GM18868 (cell line): ENCODE measurements at regions not wholly inside any gene's neighbourhood (a gene's known extent, or its start where the extent isn't known, plus 50 kb on each side); places are given as distances from the start of the nearest gene placed in this dataset.

Experiments used
- ATAC-seq: cut with Tn5 transposase; IDR thresholded peaks from one replicate; pipeline ENCODE4 v1.9.1; 2021; ENCODE audit warnings: mild to moderate bottlenecking, moderate library complexity; ENCODE audit not compliant: unreplicated experiment

DNA sequence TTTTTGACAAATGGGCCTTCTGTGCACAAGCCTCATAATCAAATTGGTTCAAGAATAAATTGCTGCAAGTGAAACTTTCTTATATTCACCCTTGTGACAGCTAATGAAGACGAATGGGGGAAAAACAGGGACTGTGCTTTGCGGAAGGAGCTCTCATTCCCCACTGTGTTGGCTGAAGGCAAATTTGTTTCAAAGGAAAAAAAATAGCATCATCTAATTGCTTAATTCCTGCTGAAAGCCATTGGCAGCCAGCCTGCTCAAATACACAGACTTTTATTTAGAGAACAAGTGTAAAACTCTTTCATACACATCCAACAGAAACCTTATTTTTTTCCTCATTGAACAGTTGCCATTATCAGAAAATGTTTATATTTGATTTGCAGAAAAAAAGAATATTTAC is 172.3 kb downstream of the ARL6IP6 start:
- ATAC-seq: no peak

DNA sequence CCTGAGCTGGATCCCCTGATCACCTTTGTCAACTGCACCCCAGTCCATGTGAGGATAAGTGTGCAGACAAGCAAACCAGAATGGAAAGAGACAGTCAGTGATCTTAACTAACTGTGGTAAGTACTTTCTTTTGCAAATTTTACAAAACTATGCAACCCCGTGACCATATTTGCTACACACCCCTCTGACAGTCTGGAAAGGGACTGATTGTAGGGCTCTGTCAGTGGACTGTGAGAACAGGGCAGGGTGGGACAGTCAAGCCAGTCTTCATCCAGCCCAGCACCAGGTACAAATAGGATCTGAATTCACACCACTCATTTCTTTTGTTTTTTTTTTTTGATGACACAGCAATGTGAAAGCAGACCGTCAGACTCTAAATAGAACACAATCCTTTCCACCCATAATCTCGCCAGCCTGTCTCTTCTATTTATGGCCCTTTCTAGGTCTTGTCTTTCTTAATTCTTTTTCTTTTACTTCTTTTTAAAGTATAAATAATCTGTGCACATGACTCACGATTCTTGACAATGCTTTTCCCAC is 165.6 kb downstream of the ARL6IP6 start:
- ATAC-seq: no peak

DNA sequence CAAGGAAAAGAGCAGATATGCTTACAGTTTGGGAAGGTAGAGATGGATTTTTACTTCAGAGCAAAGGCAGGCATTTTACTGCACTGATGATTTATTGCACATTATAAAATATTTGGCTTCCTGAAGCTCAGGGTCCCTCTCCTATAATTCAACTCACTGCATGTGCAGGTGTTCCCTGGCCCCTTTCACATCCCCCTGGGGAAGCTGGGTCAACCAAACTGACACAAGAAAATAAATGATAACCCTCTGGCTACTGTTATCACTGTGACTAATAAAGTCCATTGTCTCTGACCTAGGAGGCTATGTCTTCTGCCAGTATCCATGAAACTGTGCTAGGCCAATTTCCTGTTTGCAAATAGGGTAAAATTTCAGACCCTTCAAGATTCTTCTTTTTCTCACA is 163.1 kb downstream of the ARL6IP6 start:
- no peak for ATAC-seq

DNA sequence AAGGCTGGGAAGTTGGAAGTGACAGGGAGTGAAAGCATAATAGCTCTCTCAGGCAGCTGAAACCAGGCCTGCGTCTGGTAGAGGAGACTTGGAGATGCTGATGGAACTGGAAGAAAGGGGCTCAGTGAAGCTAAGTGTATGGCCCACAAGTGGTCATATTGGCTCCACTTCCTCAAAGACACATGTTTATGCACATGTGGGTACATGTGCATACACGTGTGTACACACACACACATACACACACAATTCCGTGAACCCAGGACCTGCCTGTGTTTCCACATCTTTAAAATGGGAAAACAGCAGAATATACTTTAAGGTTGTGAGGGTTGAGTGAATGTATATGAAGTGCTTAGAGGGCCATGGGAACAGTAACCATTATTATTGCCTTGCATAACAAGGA is 160.9 kb downstream of the ARL6IP6 start:
- no peak for ATAC-seq

DNA sequence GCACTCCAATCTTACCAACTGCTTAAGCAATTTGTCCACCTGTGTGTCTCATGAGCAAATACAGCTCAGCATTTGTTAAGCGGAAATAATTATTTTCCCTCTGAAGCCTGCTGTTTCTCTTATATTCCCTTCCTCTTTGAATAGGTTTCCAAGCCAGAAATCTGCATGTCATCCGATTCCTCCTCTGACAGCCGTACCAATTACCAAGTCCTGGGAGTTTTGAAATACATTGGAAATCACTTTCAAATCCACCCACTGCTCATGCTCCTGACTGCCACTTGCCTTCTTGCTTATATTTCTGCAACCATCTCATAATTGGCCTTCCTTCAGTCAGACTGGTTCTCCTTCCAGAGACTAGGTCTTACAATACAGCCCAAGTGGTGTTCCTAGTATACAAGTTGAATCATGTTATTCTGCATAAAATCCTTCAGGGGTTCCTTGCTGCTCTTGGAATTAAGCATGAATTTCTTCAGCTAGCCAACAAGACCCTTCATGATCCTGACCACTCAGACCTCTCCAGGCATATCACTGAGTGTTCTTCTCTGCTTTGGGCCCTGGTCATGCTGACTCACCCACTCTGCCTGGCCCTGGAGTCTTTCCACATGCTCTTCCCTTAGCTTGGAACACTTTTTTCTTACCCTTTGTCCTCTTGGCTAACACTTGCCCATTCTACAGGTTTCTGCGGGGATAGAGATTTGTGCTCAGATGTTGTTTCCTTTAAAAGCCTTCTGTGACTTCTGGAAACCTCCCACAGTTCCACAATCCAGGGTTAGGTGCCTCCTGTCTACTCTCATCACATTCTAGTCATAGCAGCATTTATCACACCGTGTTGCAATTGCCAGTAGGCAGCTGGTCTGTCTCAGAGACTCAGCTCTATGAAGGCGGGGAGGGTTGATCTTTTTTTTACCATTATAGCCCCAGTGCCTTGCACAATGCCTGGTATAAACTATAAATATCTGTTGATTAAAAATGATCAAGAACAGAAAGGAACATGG is 157.6 kb downstream of the ARL6IP6 start:
- ATAC-seq: no peak

DNA sequence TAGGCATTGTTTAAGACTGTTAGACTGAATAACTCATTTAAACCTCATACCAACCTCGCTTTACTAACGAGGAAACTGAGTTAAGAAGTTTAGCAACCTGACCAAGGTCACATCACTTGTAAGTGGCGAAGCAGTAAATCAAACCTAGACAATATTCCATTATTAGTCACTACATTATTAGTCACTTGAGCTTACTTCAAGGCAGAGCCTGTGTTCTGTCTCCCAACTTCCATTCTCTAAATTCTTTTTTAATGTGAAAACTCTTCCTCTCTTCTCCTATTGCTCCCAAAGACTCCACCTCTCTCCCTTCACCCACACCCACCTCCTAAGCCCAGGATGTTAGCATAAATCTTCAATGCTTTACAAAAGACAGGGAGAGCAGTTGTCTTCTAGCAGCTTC is 156.5 kb downstream of the ARL6IP6 start:
- ATAC-seq: no peak

DNA sequence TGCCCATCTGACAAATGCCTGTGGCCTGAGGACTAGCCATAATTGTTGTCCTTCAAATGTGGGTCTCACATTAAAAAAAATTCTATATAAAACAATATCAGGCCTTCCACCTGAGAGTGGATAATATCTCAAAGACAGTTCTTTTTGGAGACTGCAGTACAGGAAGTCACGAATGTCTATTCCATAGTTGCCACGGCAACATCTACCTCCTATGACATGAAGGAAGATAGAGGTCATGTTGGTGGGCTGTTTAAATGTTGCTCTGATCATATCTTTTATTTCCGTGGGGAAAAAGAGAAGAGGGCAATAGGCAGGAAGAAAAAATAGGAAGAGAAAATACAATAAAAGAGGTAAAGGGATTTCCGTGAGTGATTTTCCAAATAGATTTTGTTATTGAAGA is 151.8 kb downstream of the ARL6IP6 start:
- no peak for ATAC-seq

DNA sequence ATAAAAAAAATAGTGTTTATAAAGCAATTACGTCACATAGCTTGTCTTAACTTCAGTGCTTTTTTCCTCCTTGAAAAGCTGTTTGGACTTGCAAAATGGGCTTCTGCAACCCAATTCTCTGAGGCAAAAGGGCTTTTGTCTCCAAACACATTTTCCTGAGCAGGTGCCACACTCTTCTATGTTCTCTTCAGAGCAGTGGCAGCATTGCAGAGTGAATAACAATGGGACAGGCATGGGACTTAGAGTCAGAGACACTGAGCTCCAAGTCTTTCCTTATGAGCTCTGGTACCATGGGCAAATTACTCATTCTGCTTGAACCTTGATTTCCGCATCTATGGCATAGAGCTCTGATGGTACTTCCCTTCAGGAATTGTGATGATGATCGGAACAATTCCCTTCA is 149.0 kb downstream of the ARL6IP6 start:
- ATAC-seq: no peak

DNA sequence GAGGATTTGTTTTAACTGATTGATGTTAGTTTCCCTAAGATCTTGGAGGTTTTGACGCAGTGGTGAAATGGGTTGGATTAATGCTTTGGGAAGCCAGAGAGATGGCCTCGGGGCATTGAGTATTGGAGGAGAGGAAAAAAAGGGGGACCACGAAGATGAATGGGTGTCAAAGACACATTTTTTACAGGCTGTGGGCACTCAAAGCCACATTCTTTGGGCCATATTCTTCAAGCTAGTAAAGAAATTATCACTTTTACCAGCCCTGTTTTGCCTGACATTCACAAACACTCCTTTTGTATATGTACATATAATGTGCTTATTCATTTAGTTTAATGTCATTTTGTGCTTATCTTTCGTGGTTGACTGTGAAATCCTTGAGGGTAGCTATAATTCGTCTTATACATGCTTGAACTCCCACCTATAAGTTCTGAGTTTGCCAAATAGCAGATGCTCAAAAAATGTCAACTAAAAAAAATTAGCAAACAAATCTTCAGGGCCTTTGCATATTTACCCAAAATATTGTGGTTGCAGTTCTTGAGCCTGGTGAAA is 146.3 kb downstream of the ARL6IP6 start:
- no peak for ATAC-seq

DNA sequence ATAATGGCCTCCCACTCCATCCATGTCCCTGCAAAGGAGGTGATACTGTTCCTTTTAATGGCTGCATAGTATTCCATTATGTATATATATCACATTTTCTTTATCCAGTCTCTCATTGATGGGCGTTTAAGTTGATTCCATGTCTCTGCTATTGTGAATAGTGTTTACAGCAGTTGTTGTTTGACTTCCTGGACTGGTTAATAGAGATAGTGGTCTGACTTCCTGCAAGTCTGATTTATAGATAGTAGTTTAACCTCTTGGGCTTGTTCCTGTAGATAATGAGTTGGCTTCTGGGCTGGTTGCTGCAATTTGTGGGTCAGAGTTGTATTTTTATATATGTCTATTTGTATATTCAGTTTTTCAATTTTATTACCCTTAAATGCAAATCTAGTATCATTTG is 145.4 kb downstream of the ARL6IP6 start:
- no peak for ATAC-seq

DNA sequence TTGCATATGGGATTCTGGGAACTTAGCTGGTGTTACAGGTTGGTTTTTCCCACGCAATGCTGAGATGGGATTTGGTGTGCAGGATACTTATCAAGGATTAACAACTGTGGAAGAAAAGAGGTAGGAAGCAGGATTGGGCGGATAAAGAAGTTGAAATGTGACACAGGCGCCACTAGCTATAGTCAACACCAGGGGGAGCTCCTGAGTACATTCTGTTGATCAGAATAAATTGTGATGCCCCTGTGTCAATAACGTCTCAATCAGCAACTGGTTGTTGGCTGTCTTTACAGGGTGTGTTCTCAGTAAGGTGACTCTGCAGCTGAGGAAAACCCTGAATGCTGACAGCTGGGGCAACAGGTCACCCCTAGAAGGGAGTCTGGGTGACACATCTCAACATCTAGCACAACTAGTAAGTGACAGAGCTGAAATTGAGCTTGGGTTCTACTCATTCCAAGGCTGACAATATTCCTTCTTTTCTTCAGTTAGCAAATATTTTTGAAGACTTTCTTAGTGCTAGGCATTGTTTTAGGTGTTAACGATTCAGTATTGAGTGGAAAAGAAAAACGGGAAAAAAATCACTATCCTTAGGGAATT is 143.0 kb downstream of the ARL6IP6 start:
- peak; percentile 75 for ATAC-seq

DNA sequence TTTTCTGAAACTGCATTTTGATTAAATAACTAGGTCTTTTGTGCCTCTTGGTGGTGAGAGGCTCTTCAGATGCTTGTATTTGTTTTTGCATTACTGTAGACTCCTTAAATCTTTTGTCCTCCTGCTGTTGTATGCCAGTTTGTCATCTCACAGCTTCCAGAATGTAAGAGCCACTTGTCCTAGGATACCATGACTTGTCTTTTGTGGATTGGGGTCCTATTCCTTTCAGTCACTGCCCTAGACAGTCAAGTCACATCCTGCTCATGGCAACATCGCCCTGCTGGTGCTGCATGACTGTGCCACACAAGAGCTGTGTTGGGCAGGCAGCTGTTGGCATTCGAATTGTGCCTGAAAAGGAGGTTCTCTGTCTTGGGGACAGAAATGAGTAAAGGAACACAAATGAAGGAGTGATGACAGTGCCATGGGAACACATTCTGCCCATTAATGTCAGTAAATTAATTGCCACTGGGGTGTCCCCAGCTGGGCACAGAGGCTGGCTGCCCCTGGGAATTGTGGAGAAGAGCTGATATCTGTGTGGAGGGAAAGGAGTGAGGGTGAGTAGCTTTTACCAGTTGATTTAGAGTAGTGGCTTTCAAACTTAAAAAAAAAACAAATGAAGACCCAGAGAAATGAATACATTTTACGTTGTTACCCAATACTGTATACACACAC is 140.3 kb downstream of the ARL6IP6 start:
- no peak for ATAC-seq

DNA sequence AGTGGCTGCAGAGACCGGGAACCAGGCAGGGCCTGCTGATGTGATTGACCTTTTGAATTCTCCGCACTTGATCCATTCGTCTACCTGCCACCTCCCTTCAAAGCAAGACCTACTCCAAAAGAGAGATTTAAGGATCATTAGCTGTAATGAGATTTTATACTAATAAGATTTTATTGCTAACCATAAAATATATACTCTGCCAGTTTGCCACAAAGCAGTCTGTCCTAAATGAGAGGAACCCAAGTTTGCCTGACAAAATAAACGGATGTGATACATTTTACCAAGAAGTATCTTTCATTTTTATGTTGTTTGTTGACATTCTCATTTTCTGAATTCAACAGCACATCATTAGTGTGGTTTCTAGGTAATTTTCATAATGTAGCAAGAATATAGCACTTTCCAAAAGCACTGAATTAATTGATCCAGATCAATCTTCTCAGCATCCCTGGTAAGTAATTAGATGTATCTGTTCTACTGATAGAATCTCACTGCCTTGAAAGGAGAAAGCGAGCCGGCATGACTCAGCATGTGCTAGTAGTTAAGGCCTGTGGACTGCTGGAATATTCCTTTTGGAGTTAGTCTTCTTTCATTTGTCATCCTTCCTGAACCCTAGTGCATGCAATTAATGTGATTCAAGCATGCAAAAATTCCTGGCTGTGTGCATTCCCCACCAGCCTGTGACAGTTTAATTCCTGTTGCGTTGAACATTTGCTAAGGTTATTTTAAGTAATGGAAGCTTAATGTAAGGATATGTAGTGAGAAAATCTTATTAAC is 128.5 kb downstream of the ARL6IP6 start:
- ATAC-seq: no peak

DNA sequence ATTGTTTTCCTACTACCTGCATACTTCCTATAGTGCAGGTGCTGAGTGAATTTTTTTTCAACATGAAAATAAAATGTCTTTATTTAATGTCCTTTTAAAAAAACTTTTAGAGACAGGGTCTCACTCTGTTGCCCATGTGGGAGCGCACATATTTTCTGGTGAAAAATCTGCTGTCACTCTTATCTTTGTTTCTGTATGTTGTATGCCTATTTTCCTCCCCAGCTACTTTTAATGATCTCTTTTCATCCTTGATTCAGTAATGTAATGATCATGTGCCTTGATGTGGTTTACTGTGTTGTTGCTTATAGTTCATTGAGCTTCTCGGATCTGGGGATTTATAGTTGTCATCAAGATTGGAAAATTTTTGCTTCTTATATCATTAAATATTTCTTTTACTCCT is 117.3 kb downstream of the ARL6IP6 start:
- no peak for ATAC-seq

DNA sequence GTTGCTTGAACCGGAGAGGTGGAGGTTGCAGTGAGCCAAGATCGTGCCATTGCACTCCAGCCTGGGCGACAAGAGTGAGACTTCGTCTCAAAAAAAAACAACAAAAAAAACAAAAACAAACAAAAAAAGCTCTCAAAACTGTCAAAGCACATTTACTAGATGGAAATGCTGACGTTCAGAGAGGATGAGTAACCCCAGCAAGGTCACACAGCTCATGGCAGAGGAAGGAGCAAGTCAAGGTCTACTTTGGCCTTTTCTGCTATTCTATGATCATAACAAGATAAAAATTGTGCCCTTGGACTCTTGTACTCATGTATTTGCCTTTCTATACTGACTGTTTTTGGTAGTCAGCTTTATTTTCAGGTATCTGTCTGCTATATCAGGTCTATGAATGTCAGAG is 109.5 kb downstream of the ARL6IP6 start:
- no peak for ATAC-seq

DNA sequence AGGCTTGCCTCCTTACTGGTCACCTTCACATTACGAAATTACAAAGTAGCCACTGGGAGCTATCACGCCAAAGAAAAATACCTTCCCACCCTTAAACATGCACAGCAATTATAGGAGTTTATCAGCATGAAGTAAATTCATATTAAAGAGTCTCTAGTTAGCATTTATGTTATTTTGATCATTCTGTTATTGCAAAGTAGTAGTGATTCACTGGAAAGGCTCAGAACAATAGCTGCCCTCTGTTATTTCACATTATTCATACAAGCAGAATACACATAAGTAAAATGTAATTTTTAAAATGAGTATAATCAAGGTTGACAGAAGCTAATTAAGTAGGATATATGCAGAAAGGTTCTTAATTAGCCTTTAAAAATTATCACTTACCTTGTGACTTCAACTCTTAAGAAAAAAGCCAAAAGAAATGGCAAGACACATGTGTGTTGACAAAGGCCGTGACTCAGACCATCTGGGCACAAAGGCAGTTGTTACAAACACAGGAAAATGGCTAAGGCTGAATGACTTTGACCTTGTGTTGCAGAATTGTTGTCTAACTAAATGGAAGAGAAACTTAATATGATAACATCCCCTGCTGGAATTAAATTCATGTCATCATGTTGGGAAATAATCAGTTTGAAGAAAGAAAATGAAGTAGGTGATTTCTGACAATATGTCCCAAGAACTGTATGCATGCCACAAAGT is 108.3 kb downstream of the ARL6IP6 start:
- ATAC-seq: no peak

DNA sequence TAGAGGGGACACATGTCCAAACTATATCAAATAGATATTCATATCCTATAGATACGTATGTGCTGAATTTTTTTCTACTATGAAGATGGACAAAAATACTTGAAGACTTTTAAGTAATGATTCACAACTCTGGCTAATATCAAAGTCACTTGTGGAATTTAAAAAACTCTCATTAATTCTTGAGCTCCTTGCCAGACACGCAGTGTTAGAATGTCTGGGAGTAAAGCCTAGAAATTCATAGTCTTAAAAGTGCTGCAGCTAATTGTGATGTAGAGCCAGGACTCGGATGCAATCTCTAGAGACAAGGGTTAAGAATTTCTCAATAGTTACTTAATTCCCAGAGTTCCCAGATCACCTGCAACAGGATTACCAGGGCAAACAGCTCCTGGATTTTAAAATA is 107.4 kb downstream of the ARL6IP6 start:
- no peak for ATAC-seq

DNA sequence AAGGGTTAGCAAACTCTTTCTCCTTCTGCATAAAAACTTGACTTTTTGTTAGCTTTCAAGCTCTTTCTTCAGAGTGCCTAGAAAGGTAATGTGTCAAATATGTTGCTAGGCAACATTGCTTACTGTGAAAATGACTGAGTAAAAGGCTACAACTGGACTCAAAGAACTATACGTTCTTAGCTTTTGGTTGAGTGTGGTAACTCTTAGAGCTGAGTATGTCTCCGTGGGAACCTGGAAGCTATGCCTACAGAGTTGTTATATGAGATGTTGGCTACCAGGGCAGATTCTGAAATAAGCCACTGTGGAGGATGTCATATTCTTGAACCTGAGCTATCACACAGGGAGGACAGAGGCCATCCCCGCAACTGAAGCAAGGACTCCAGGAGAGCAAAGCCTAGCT is 105.5 kb downstream of the ARL6IP6 start:
- ATAC-seq: no peak

DNA sequence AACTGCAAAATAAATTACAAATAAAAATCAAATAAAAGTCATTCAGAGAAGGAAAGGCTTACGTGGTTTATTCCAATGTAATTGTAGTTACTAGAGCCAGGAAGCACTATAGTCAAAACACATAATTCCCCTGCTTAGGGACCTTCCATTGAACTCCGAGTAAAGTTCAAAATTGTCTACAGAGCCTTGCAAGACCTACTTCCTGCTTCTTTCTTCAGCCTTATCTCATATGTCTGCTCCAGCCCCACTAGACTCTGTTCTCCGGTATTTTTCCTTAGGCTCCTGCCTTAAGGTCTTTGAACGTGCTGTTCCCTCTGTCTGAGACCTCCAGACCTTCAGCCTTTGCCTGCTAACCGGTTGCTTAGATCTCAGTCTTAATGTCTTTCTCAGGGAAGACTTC is 104.3 kb downstream of the ARL6IP6 start:
- ATAC-seq: no peak

DNA sequence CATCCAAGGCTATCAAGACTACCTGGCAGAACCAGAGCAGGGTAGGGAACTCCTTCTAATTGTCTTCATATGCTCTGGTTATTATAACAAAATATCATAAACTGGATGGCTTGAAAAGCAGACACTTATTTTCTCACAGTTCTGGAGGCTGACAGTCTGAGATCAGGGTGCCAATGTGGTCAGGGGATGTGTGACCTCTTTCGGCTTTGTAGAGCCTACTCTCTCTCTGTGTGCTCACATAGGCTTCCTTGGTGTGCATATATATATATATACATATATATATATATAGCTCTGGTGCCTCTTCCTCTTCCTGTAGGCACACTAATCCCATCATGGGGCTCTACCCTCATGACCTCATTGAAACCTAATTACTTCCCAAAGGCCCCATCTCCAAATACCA is 101.6 kb downstream of the ARL6IP6 start:
- ATAC-seq: no peak
